IMR-90 (cell line): ENCODE measurements at regions not wholly inside any gene's neighbourhood (a gene's known extent, or its start where the extent isn't known, plus 50 kb on each side); places are given as distances from the start of the nearest gene placed in this dataset.

Experiments used
- ATAC-seq: fragments of 200-7000 bp; cut with Tn5 transposase; 2 replicates; pipeline ENCODE4 v1.9.1; 2020; ENCODE audit warnings: low read depth, mild to moderate bottlenecking, moderate library complexity
- BruUV-seq: library from RNA; stranded (reverse); fragments of 400-500 nt; replicated peaks from 2 replicates; lab custom pipeline; 2021; lab: Mats Ljungman, UMichigan
- CTCF ChIA-PET: fragments of 300-600 bp; formaldehyde crosslinking; extraction: SDS; loops from one replicate; lab custom pipeline; 2021; ENCODE audit warnings: antibody characterized with exemption; lab: Yijun Ruan, JAX
- POLR2A ChIA-PET: fragments of 300-600 bp; sonication (Branson Sonifier 250); formaldehyde crosslinking; loops from one replicate; lab custom pipeline; 2022; ENCODE audit warnings: antibody characterized with exemption; ENCODE audit not compliant: unreplicated experiment; lab: Charles Lee
- DNase-seq: peaks from one replicate; pipeline ENCODE4 v3.0.0; 2013
- H2AFZ ChIP-seq: replicated peaks from 2 replicates; pipeline ENCODE3; 2013; ENCODE audit warnings: low read length, mild to moderate bottlenecking; ENCODE audit not compliant: poor library complexity
- H2AK5ac ChIP-seq: 2 replicates; pipeline ENCODE4 v1.6.1; 2013; ENCODE audit warnings: low read depth, low read length, inconsistent platforms
- H2AK9ac ChIP-seq: replicated peaks from 2 replicates; pipeline ENCODE3; 2013; ENCODE audit warnings: mild to moderate bottlenecking, low read depth, low read length, moderate library complexity; ENCODE audit not compliant: poor library complexity
- H2BK120ac ChIP-seq: 2 replicates; pipeline ENCODE4 v1.6.1; 2013; ENCODE audit warnings: low read depth, low read length, inconsistent platforms
- H2BK15ac ChIP-seq: 3 replicates; pipeline ENCODE4 v1.6.1; 2013; ENCODE audit warnings: low read depth, low read length, inconsistent platforms
- H2BK20ac ChIP-seq: 2 replicates; pipeline ENCODE4 v1.6.1; 2013; ENCODE audit warnings: low read depth, mild to moderate bottlenecking, inconsistent platforms, low read length, moderate library complexity
- H2BK5ac ChIP-seq: 2 replicates; pipeline ENCODE4 v1.6.1; 2013; ENCODE audit warnings: mild to moderate bottlenecking, low read depth, low read length, inconsistent platforms; ENCODE audit not compliant: poor library complexity, severe bottlenecking
- H3K14ac ChIP-seq: replicated peaks from 2 replicates; pipeline ENCODE4 v1.6.1; 2013; ENCODE audit warnings: low read depth, low read length, inconsistent platforms
- H3K18ac ChIP-seq: 2 replicates; pipeline ENCODE4 v1.6.1; 2013; ENCODE audit warnings: low read depth, low read length, control low read depth
- H3K23ac ChIP-seq: 2 replicates; pipeline ENCODE4 v1.6.1; 2013; ENCODE audit warnings: low read depth, low read length, inconsistent platforms
- H3K27ac ChIP-seq: 2 replicates; pipeline ENCODE4 v1.5.1; 2013; ENCODE audit warnings: mild to moderate bottlenecking, control low read depth, low read length; ENCODE audit not compliant: insufficient read depth
- H3K27me3 ChIP-seq: 2 replicates; pipeline ENCODE4 v1.6.1; 2013; ENCODE audit warnings: low read length; ENCODE audit not compliant: control insufficient read depth, insufficient read depth
- H3K36me3 ChIP-seq: 2 replicates; pipeline ENCODE4 v1.6.1; 2013; ENCODE audit warnings: low read length, mixed read lengths; ENCODE audit not compliant: control insufficient read depth, insufficient read depth
- H3K4ac ChIP-seq: 2 replicates; pipeline ENCODE4 v1.6.1; 2013; ENCODE audit warnings: low read depth, low read length, inconsistent platforms
- H3K4me1 ChIP-seq: 2 replicates; pipeline ENCODE4 v1.6.1; 2013; ENCODE audit warnings: low read length, mixed read lengths; ENCODE audit not compliant: control insufficient read depth, insufficient read depth
- H3K4me2 ChIP-seq: 2 replicates; pipeline ENCODE4 v1.6.1; 2013; ENCODE audit warnings: low read depth, mild to moderate bottlenecking, control low read depth, low read length, moderate library complexity
- H3K4me3 ChIP-seq: 2 replicates; pipeline ENCODE4 v1.5.1; 2013; ENCODE audit warnings: low read depth, mild to moderate bottlenecking, control low read depth, low read length, moderate library complexity; ENCODE audit not compliant: insufficient read depth
- H3K56ac ChIP-seq: 2 replicates; pipeline ENCODE4 v1.6.1; 2013; ENCODE audit warnings: low read length, inconsistent platforms; ENCODE audit not compliant: insufficient read depth; ENCODE audit errors: extremely low read depth
- H3K79me1 ChIP-seq, 2 experiments: 2 replicates each; pipeline ENCODE4 v1.6.1; 2013; ENCODE audit warnings: low read length in 2 of 2, inconsistent platforms in 1 of 2, low read depth in 1 of 2
- H3K9ac ChIP-seq: 2 replicates; pipeline ENCODE4 v1.6.1; 2013; ENCODE audit warnings: low read depth, low read length, control low read depth
- H3K9me1 ChIP-seq: 2 replicates; pipeline ENCODE4 v1.6.1; 2013; ENCODE audit warnings: low read length, inconsistent platforms; ENCODE audit not compliant: insufficient read depth
- H3K9me3 ChIP-seq: 2 replicates; pipeline ENCODE4 v1.6.1; 2013; ENCODE audit warnings: low read length; ENCODE audit not compliant: control insufficient read depth, insufficient read depth
- H4K20me1 ChIP-seq: 2 replicates; pipeline ENCODE4 v1.6.1; 2013; ENCODE audit warnings: low read length, inconsistent platforms; ENCODE audit not compliant: insufficient read depth
- H4K5ac ChIP-seq: 2 replicates; pipeline ENCODE4 v1.6.1; 2013; ENCODE audit warnings: mild to moderate bottlenecking, low read depth, low read length, control low read depth
- H4K8ac ChIP-seq, 2 experiments: 2 replicates each; pipeline ENCODE4 v1.6.1; 2013; ENCODE audit warnings: low read depth in 2 of 2, low read length in 2 of 2, control low read depth in 1 of 2, inconsistent platforms in 1 of 2
- H4K91ac ChIP-seq: 2 replicates; pipeline ENCODE4 v1.6.1; 2013; ENCODE audit warnings: low read depth, low read length, inconsistent platforms; ENCODE audit not compliant: insufficient read depth
- BHLHE40 ChIP-seq: fragments of 150-350 bp; IDR thresholded peaks from 2 replicates; pipeline ENCODE4 v1.6.1; 2016; ENCODE audit warnings: mild to moderate bottlenecking, low read depth, low read length
- CEBPB ChIP-seq: IDR thresholded peaks from 2 replicates; pipeline ENCODE4 v1.6.1; 2012; ENCODE audit warnings: low read depth, low read length, improper control_type of control experiment
- CHD1 ChIP-seq: IDR thresholded peaks from 2 replicates; pipeline ENCODE4 v1.6.1; 2012; ENCODE audit warnings: low read depth, low read length, improper control_type of control experiment
- FOS ChIP-seq: fragments of 150-350 bp; IDR thresholded peaks from 2 replicates; pipeline ENCODE4 v1.6.1; 2016; ENCODE audit warnings: low read depth, low read length
- MAFK ChIP-seq: IDR thresholded peaks from 2 replicates; pipeline ENCODE4 v1.6.1; 2012; ENCODE audit warnings: low read depth, low read length, improper control_type of control experiment
- MAZ ChIP-seq: IDR thresholded peaks from 2 replicates; pipeline ENCODE4 v1.6.1; 2012; ENCODE audit warnings: low read depth, mild to moderate bottlenecking, low read length, improper control_type of control experiment, moderate library complexity, borderline replicate concordance
- MXI1 ChIP-seq: IDR thresholded peaks from 2 replicates; pipeline ENCODE4 v1.6.1; 2012; ENCODE audit warnings: low read depth, mild to moderate bottlenecking, low read length, moderate library complexity, borderline replicate concordance
- NFE2L2 ChIP-seq: fragments of 150-350 bp; IDR thresholded peaks from 2 replicates; pipeline ENCODE4 v1.6.1; 2016; ENCODE audit warnings: low read depth, mild to moderate bottlenecking, low read length
- POLR2A ChIP-seq: IDR thresholded peaks from 2 replicates; pipeline ENCODE4 v1.6.1; 2012; ENCODE audit warnings: mild to moderate bottlenecking, low read depth, low read length
- RAD21 ChIP-seq: IDR thresholded peaks from 2 replicates; pipeline ENCODE4 v1.6.1; 2012; ENCODE audit warnings: low read length, improper control_type of control experiment
- RCOR1 ChIP-seq: IDR thresholded peaks from 2 replicates; pipeline ENCODE4 v1.6.1; 2012; ENCODE audit warnings: mild to moderate bottlenecking, low read length, improper control_type of control experiment; ENCODE audit not compliant: insufficient replicate concordance
- RFX5 ChIP-seq: IDR thresholded peaks from 2 replicates; pipeline ENCODE4 v1.8.0; 2012; ENCODE audit warnings: low read depth, mild to moderate bottlenecking, low read length, moderate library complexity
- SMC3 ChIP-seq: fragments of 150-350 bp; IDR thresholded peaks from 2 replicates; pipeline ENCODE4 v1.6.1; 2016; ENCODE audit warnings: low read depth, mild to moderate bottlenecking, antibody characterized with exemption, low read length, moderate library complexity
- USF2 ChIP-seq: fragments of 150-350 bp; IDR thresholded peaks from 2 replicates; pipeline ENCODE4 v1.6.1; 2017; ENCODE audit warnings: mild to moderate bottlenecking, antibody characterized with exemption, low read length, low read depth
- WGBS, 2 experiments: methylation state at CpG; one replicate each; pipeline versions ENCODE4 v1.1.5 to v1.1.7; 2013; ENCODE audit warnings: missing lambda C conversion rate in 2 of 2; ENCODE audit not compliant: insufficient read length in 1 of 2; ENCODE audit errors: extremely low coverage in 2 of 2; 5-methylcytosine and 5-hydroxymethylcytosine counted together
- dilution Hi-C: fragments of 300-500 bp; cut with HindIII; formaldehyde crosslinking; loops from one replicate; pipeline ENCODE4 v1.14.3; 2018; ENCODE audit warnings: low sequenced_read_pairs; ENCODE audit not compliant: unreplicated experiment
- in situ Hi-C: fragments of 300-500 bp; cut with MboI; formaldehyde crosslinking; loops from 3 replicates; pipeline ENCODE4 v1.14.3; 2019; ENCODE audit warnings: low sequenced_read_pairs, inconsistent platforms, mixed read lengths
- intact Hi-C: fragments of 100-400 bp; cut with micrococcal nuclease; formaldehyde crosslinking; loops from 2 replicates; pipeline ENCODE4 v1.10.0; 2022
- TF ChIP-seq, protein P1 (sequence below): conservative IDR thresholded peaks from 2 replicates; pipeline ENCODE4 v1.5.1; 2012; ENCODE audit warnings: mild to moderate bottlenecking, low read depth, low read length, improper control_type of control experiment
- TF ChIP-seq, protein P2 (sequence below): fragments of 150-350 bp; IDR thresholded peaks from 2 replicates; pipeline ENCODE4 v1.6.1; 2016; ENCODE audit warnings: low read depth, mild to moderate bottlenecking, low read length, moderate library complexity, borderline replicate concordance

DNA sequence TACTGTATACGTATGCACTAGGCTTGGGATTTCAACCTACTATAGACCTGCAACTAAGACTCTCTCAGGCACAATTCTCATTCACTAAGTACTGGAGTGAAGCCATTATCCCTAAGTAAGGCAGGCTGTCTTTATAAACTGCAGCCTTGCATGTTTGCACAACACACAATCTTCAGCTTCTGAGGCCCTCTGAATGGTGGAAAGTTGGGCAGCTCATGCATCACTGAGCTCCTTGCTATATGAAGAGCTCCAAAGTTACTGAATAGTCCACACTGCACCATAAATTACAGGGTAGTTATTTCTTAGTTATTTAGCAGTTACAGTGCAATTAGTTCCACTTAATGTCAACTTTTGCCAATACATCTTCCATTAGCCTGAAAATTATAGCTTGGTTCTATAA lies 384.6 kb downstream of the BRINP1 start:
- Histone ChIP-seq H2BK120ac (no peak overlapping the region), H4K5ac (no peak overlapping the region), H2BK5ac (no peak overlapping the region), H4K91ac (no peak overlapping the region), H2BK15ac (no peak overlapping the region), H3K9me1 (no peaks in the 10 kb centered on the region), H3K23ac (no peak overlapping the region), H2AK5ac (no peak overlapping the region), H2AK9ac (no peak overlapping the region), H3K79me1 (no peaks in the 10 kb centered on the region), H3K4me2 (no peak overlapping the region), H3K36me3 (no peaks in the 10 kb centered on the region), H3K4ac (no peak overlapping the region), H3K27ac (no peak overlapping the region), H3K27me3 (no peaks in the 10 kb centered on the region), H4K20me1 (no peaks in the 10 kb centered on the region), H3K18ac (no peak overlapping the region), H3K9ac (no peak overlapping the region), H2AFZ (no peak overlapping the region), H3K4me1 (no peaks in the 10 kb centered on the region), H2BK20ac (no peak overlapping the region), H3K56ac (no peak overlapping the region), H3K9me3 (peaks cover 2% of the 10 kb centered on the region; the same call in 1 of the 2 replicates), H3K14ac (no peak overlapping the region), H4K8ac (no peak overlapping the region), H3K4me3 (no peak overlapping the region)
- WGBS, 2 experiments, result no CpG with 5 or more reads among the region's 1 CpG
- BruUV-seq, result no TSS peak
- in situ Hi-C loops, result no loop called here
- ChIA-PET CTCF (no interaction called here), POLR2A (no interaction called here)
- DNase-seq (no peak), ATAC-seq (no peak)
- intact Hi-C loops, result no loop called here
- dilution Hi-C loops, result no loop called here
- TF ChIP-seq POLR2A (no peak), USF2 (no peak), BHLHE40 (no peak), RCOR1 (no peak), RFX5 (no peak), CEBPB (no peak), MXI1 (no peak), MAZ (no peak), MAFK (no peak), RAD21 (no peak), FOS (no peak), SMC3 (no peak), NFE2L2 (no peak), CHD1 (no peak)
- TF ChIP-seq, protein P1, sequence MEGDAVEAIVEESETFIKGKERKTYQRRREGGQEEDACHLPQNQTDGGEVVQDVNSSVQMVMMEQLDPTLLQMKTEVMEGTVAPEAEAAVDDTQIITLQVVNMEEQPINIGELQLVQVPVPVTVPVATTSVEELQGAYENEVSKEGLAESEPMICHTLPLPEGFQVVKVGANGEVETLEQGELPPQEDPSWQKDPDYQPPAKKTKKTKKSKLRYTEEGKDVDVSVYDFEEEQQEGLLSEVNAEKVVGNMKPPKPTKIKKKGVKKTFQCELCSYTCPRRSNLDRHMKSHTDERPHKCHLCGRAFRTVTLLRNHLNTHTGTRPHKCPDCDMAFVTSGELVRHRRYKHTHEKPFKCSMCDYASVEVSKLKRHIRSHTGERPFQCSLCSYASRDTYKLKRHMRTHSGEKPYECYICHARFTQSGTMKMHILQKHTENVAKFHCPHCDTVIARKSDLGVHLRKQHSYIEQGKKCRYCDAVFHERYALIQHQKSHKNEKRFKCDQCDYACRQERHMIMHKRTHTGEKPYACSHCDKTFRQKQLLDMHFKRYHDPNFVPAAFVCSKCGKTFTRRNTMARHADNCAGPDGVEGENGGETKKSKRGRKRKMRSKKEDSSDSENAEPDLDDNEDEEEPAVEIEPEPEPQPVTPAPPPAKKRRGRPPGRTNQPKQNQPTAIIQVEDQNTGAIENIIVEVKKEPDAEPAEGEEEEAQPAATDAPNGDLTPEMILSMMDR, result no peak
- TF ChIP-seq, protein P2, sequence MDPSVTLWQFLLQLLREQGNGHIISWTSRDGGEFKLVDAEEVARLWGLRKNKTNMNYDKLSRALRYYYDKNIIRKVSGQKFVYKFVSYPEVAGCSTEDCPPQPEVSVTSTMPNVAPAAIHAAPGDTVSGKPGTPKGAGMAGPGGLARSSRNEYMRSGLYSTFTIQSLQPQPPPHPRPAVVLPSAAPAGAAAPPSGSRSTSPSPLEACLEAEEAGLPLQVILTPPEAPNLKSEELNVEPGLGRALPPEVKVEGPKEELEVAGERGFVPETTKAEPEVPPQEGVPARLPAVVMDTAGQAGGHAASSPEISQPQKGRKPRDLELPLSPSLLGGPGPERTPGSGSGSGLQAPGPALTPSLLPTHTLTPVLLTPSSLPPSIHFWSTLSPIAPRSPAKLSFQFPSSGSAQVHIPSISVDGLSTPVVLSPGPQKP, result no peak
